Endothelial cell of umbilical vein (primary cell): ENCODE measurements at regions not wholly inside any gene's neighbourhood (a gene's known extent, or its start where the extent isn't known, plus 50 kb on each side); places are given as distances from the start of the nearest gene placed in this dataset.
A peak's percentile ranks its signal among the peaks of the same experiment; 100 is the strongest.

ENCODE experiments used
- BruUV-seq: library from RNA; stranded (reverse); fragments of 400-500 nt; replicated peaks from 2 replicates; lab custom pipeline; 2021; lab: Mats Ljungman, UMichigan
- CTCF ChIA-PET: fragments of 300-600, 350-600 bp; sonication (Branson Sonifier 250); formaldehyde crosslinking; loops from one replicate; lab custom pipeline; 2021; ENCODE audit warnings: antibody characterized with exemption, inconsistent platforms; lab: Charles Lee
- POLR2A ChIA-PET: fragments of 300-600, 350-600 bp; sonication (Branson Sonifier 250); formaldehyde crosslinking; loops from one replicate; lab custom pipeline; 2021; ENCODE audit warnings: antibody characterized with exemption, inconsistent platforms; lab: Charles Lee
- DNase-seq: peaks from one replicate; pipeline ENCODE4 v3.0.0-alpha.2; 2011; ENCODE audit warnings: low read depth, low spot score
- FAIRE-seq: peaks from 2 replicates; lab custom pipeline; 2011; peaks lifted over from hg19 to GRCh38; lab: Jason Lieb, UNC
- H2AFZ ChIP-seq: 2 replicates; pipeline ENCODE4 v1.6.0; 2012; ENCODE audit warnings: low read depth, low read length, control low read depth, inconsistent platforms
- H3K27ac ChIP-seq: 2 replicates; pipeline ENCODE4 v1.5.1; 2011; ENCODE audit warnings: low read depth, mild to moderate bottlenecking, control low read depth, low read length, moderate library complexity; ENCODE audit not compliant: insufficient read depth
- H3K27me3 ChIP-seq, 2 experiments: 2 replicates each; pipeline versions ENCODE4 v1.6.0 to v1.6.1; 2011; ENCODE audit warnings: low read length in 2 of 2, mixed read lengths in 1 of 2; ENCODE audit not compliant: control insufficient read depth in 2 of 2, insufficient read depth in 2 of 2
- H3K36me3 ChIP-seq, 2 experiments: 2 replicates in 1 of 2; 3 replicates in 1 of 2; pipeline ENCODE4 v1.5.1; 2011; ENCODE audit warnings: low read length in 2 of 2, mild to moderate bottlenecking in 1 of 2, moderate library complexity in 1 of 2; ENCODE audit not compliant: control insufficient read depth in 2 of 2, insufficient read depth in 2 of 2; ENCODE audit errors: extremely low read depth in 1 of 2
- H3K4me1 ChIP-seq: 3 replicates; pipeline ENCODE4 v1.5.1; 2011; ENCODE audit warnings: mild to moderate bottlenecking, low read length; ENCODE audit not compliant: control insufficient read depth, insufficient read depth; ENCODE audit errors: extremely low read depth
- H3K4me2 ChIP-seq: 2 replicates; pipeline ENCODE4 v1.6.1; 2011; ENCODE audit warnings: low read length, control low read depth, mixed read lengths; ENCODE audit not compliant: insufficient read depth
- H3K4me3 ChIP-seq, 3 experiments: fragments of 200-600 bp in 1 of 3; sonication (generic), shearing (Covaris generic) in 1 of 3; replicated peaks in 1 of 3; 2 replicates each; pipeline ENCODE4 v1.5.1; 2011 to 2016; ENCODE audit warnings: control low read depth in 3 of 3, low read length in 3 of 3, mild to moderate bottlenecking in 2 of 3, inconsistent platforms in 1 of 3, low read depth in 1 of 3, moderate library complexity in 1 of 3; ENCODE audit not compliant: insufficient read depth in 1 of 3
- H3K79me2 ChIP-seq: 2 replicates; pipeline ENCODE4 v1.6.0; 2012; ENCODE audit warnings: low read length, inconsistent platforms; ENCODE audit not compliant: control insufficient read depth, insufficient read depth
- H3K9ac ChIP-seq: replicated peaks from 2 replicates; pipeline ENCODE3; 2011; ENCODE audit warnings: low read length, control low read depth; ENCODE audit not compliant: insufficient read depth; ENCODE audit errors: extremely low read depth
- H3K9me1 ChIP-seq: replicated peaks from 3 replicates; pipeline ENCODE4 v1.6.0; 2011; ENCODE audit warnings: mild to moderate bottlenecking, low read length; ENCODE audit not compliant: control insufficient read depth, insufficient read depth; ENCODE audit errors: extremely low read depth
- H3K9me3 ChIP-seq: replicated peaks from 2 replicates; pipeline ENCODE4 v1.5.1; 2012; ENCODE audit warnings: low read length, inconsistent platforms; ENCODE audit not compliant: control insufficient read depth, insufficient read depth
- H4K20me1 ChIP-seq: replicated peaks from 2 replicates; pipeline ENCODE3; 2011; ENCODE audit warnings: mild to moderate bottlenecking, low read length; ENCODE audit not compliant: control insufficient read depth, insufficient read depth; ENCODE audit errors: extremely low read depth
- CTCF ChIP-seq, 2 donors: IDR thresholded peaks; 1 replicate in 1 of 2; 2 replicates in 1 of 2; pipeline ENCODE4 v1.5.1; 2011; ENCODE audit warnings: low read length in 2 of 2, mild to moderate bottlenecking in 2 of 2, moderate library complexity in 2 of 2, control low read depth in 1 of 2, inconsistent platforms in 1 of 2, low read depth in 1 of 2; ENCODE audit not compliant: insufficient read depth in 1 of 2; ENCODE audit errors: extremely low read depth in 1 of 2
- EZH2 ChIP-seq: IDR thresholded peaks from 2 replicates; pipeline ENCODE4 v1.6.1; 2012; ENCODE audit warnings: borderline replicate concordance, low read depth, mild to moderate bottlenecking, moderate library complexity, low read length, inconsistent platforms; ENCODE audit not compliant: severe bottlenecking
- FOS ChIP-seq: IDR thresholded peaks from 2 replicates; pipeline ENCODE4 v1.6.1; 2011; ENCODE audit warnings: mild to moderate bottlenecking, low read length, moderate library complexity, borderline replicate concordance; ENCODE audit not compliant: insufficient read depth
- GATA2 ChIP-seq: IDR thresholded peaks from 2 replicates; pipeline ENCODE4 v1.7.0; 2011; ENCODE audit warnings: low read depth, mild to moderate bottlenecking, moderate library complexity, mixed read lengths, low read length; ENCODE audit not compliant: insufficient read length, insufficient read depth
- JUN ChIP-seq: IDR thresholded peaks from 2 replicates; pipeline ENCODE4 v1.6.1; 2011; ENCODE audit warnings: borderline replicate concordance, low read depth; ENCODE audit not compliant: insufficient read length, insufficient read depth
- MAX ChIP-seq: IDR thresholded peaks from 2 replicates; pipeline ENCODE4 v1.6.1; 2011; ENCODE audit not compliant: insufficient read depth, insufficient read length
- MYC ChIP-seq: IDR thresholded peaks from one replicate; pipeline ENCODE4 v1.6.1; 2011; ENCODE audit warnings: mild to moderate bottlenecking, low read depth, low read length
- POLR2A ChIP-seq: IDR thresholded peaks from 2 replicates; pipeline ENCODE4 v1.6.1; 2012; ENCODE audit warnings: low read depth, mild to moderate bottlenecking, control low read depth, low read length
- POLR2AphosphoS5 ChIP-seq: IDR thresholded peaks from 2 replicates; pipeline ENCODE4 v1.6.1; 2012; ENCODE audit warnings: low read depth, mild to moderate bottlenecking, control low read depth, low read length, moderate library complexity; ENCODE audit not compliant: insufficient read depth
- dilution Hi-C: fragments of 300-500 bp; cut with MboI; formaldehyde crosslinking; loops from one replicate; pipeline ENCODE4 v1.15.0; 2019; ENCODE audit warnings: low sequenced_read_pairs; ENCODE audit not compliant: extremely low pct_ligation_motif_present
- intact Hi-C: fragments of 100-400 bp; cut with micrococcal nuclease; formaldehyde crosslinking; loops from one replicate; pipeline ENCODE4 v1.10.0; 2022

- peak overlapping the region; percentile 14 for H2AFZ ChIP-seq
- peaks cover 23% of the 10 kb centered on the region for H3K4me1 ChIP-seq
- H4K20me1 ChIP-seq: no peaks in the 10 kb centered on the region
- no peaks in the 10 kb centered on the region for H3K9me3 ChIP-seq
- intact Hi-C loops: loop anchor here (1.0 to 10.0 kb wide), 4 partner anchors 110 to 443 kb away; no protein-coding TSS in a partner anchor
- no TSS peak for BruUV-seq
- FAIRE-seq: peak; percentile 85
- H3K79me2 ChIP-seq: no peaks in the 10 kb centered on the region
- dilution Hi-C loops: no loop called here
- H3K4me2 ChIP-seq: no peak overlapping the region
- H3K9me1 ChIP-seq: no peaks in the 10 kb centered on the region
- H3K27me3 ChIP-seq: no peaks in the 10 kb centered on the region
- CTCF ChIA-PET: interaction anchor here (0.6 to 4.6 kb wide), 3 partner anchors 254 to 706 kb away, joined by 3 to 75 read pairs (median 3); no protein-coding TSS in a partner anchor
- POLR2A ChIA-PET: interaction anchor here (0.6 to 0.7 kb wide), 2 partner anchors 164 to 220 kb away, joined by 3 read pairs; no protein-coding TSS in a partner anchor
- H3K36me3 ChIP-seq: no peaks in the 10 kb centered on the region
- H3K9ac ChIP-seq: no peak overlapping the region
- peak; percentile 84 for DNase-seq
- H3K27ac ChIP-seq: peak overlapping the region; percentile 75
- no peak overlapping the region for H3K4me3 ChIP-seq
- peak; percentile 94 for TF ChIP-seq POLR2AphosphoS5
- TF ChIP-seq POLR2A: peak; percentile 45
- TF ChIP-seq MYC: no peak
- peak; percentile 94 for TF ChIP-seq JUN
- TF ChIP-seq MAX: no peak
- TF ChIP-seq FOS: peak; percentile 96
- TF ChIP-seq GATA2: peak; percentile 74
- TF ChIP-seq EZH2: no peak
Observed at GRCh38 chr2:40957508-40957907, 505.6 kb upstream of the SLC8A1 start.

GRCh38 chr2:40962026-40962425, 510.1 kb upstream of the SLC8A1 start:
- H3K9me3 ChIP-seq: no peaks in the 10 kb centered on the region
- no peaks in the 10 kb centered on the region for H3K36me3 ChIP-seq
- H3K4me2 ChIP-seq: no peak overlapping the region
- intact Hi-C loops: loop anchor here (2.0 kb wide), 1 partner anchor 201 kb away; no protein-coding TSS in a partner anchor
- no peaks in the 10 kb centered on the region for H4K20me1 ChIP-seq
- no peak overlapping the region for H3K4me3 ChIP-seq
- no peak overlapping the region for H2AFZ ChIP-seq
- BruUV-seq: no TSS peak
- TF ChIP-seq CTCF (IDR thresholded peaks at IDR 0.05; ENCODE audit: extremely low read depth in 1 of 2, insufficient read depth in 1 of 2, low read depth in 1 of 2, low read length in 2 of 2) (no peak), POLR2A (no peak), EZH2 (no peak), MAX (no peak), MYC (no peak), FOS (peak; percentile 4), GATA2 (peak; percentile 40), JUN (no peak)
- peak overlapping the region; percentile 45 for H3K27ac ChIP-seq
- no peaks in the 10 kb centered on the region for H3K79me2 ChIP-seq
- peak; percentile 76 for FAIRE-seq
- ChIA-PET CTCF (interaction anchor here (0.8 kb wide), 1 partner anchor 341 kb away, joined by 3 read pairs; no protein-coding TSS in a partner anchor), POLR2A (no interaction called here)
- DNase-seq: peak; percentile 95
- no peak overlapping the region for H3K9ac ChIP-seq
- H3K27me3 ChIP-seq: no peaks in the 10 kb centered on the region
- H3K9me1 ChIP-seq: no peaks in the 10 kb centered on the region
- dilution Hi-C loops: no loop called here
- peaks cover 23% of the 10 kb centered on the region for H3K4me1 ChIP-seq
